KBM-7 (cell line): ENCODE measurements at regions not wholly inside any gene's neighbourhood (a gene's known extent, or its start where the extent isn't known, plus 50 kb on each side); places are given as distances from the start of the nearest gene placed in this dataset.
"Not testable (repeated sequence)": the region's sequence is repeated elsewhere in the genome, so short reads cannot be mapped to it uniquely, and the experiment has no call there.

Source experiments
- DNase-seq: peaks from one replicate; pipeline ENCODE4 v3.0.0-alpha.2; 2015
- in situ Hi-C: fragments of 300-500 bp; cut with MboI; formaldehyde crosslinking; loops from 2 replicates; pipeline ENCODE4 v1.14.3; 2020; ENCODE audit warnings: low sequenced_read_pairs, low pct_unique_long_range_greater_than_20kb, mixed read lengths

DNA sequence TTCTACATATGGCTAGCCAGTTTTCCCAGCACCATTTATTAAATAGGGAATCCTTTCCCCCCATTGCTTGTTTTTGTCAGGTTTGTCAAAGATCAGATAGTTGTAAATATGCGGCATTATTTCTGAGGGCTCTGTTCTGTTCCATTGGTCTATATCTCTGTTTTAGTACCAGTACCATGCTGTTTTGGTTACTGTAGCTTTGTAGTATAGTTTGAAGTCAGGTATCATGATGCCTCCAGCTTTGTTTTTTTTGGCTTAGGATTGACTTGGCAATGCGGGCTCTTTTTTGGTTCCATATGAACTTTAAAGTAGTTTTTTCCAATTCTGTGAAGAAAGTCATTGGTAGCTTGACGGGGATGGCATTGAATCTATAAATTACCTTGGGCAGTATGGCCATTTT, 60.0 kb upstream of the GPC3 start:
- DNase-seq, in situ Hi-C loops: not testable (repeated sequence)

DNA sequence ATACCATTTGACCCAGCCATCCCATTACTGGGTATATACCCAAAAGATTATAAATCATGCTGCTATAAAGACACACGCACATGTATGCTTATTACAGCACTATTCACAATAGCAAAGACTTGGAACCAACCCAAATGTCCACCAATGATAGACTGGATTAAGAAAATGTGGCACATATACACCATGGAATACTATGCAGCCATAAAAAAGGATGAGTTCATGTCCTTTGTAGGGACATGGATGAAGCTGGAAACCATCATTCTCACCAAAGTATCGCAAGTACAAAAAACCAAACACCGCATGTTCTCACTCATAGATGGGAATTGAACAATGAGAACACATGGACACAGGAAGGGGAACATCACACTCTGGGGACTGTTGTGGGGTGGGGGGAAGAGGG, 81.7 kb upstream of the GPC3 start:
- DNase-seq, in situ Hi-C loops: not testable (repeated sequence)

DNA sequence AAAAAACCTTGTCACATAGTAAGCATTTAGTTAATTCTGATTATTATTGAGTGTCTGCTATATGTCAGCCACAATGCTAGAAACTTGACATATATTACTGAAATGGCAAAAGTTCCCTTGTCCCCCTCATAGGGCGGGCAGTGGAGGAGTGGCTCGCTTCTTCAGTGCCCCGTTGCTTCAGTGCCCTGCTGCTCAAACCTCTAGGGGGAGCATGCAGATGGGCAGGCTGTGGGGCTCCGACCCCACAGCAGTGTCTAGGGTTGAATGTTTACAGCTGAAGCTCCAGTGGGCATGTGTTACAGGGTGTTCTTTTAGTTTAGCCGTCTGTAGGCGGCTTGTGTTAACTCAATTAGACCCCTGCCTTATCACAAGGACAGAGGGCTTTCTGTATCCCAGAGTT, 86.5 kb upstream of the GPC3 start:
- in situ Hi-C loops, DNase-seq: not testable (repeated sequence)

DNA sequence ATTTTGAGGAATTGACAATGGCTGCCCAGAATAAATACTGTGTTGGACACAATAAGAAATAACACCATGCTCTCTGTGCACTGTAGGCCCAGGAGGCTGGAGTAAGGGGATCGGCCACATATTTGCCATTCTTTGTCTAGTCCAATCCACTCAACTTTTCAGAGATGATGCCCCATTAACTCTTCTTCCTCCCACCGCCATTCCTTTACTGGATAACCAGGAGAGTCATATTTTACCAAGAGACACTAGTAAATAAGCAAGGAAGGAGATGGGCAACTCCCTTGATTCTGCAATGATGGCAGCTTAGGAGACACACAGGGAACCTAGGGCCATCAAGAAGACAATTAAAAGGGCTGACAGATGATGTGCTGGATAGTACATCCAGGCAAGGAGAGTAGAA, 87.9 kb upstream of the GPC3 start:
- DNase-seq, result no peak

DNA sequence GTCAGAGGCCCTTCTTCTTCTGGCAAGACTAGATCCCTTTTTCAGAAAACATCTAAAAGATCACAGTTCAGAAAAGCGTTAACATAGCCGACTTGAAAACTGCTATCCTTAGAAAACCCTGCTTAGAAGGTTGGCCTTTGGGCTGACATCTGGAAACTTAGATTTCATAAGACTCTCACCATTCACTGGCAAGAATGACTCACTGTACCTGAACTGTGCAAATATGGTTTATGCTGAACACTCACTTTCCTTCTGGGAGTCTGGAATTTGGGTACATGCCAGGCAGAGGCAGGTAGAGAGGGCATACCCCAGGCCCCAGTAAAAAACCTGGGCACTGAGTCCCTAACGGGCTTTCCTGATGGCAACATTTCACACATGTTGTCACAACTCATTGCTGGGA, 88.8 kb upstream of the GPC3 start:
- in situ Hi-C loops, result no loop called here
- no peak for DNase-seq

More for the DNA sequence above, 87.9 kb upstream of the GPC3 start:
- in situ Hi-C loops, result no loop called here

DNA sequence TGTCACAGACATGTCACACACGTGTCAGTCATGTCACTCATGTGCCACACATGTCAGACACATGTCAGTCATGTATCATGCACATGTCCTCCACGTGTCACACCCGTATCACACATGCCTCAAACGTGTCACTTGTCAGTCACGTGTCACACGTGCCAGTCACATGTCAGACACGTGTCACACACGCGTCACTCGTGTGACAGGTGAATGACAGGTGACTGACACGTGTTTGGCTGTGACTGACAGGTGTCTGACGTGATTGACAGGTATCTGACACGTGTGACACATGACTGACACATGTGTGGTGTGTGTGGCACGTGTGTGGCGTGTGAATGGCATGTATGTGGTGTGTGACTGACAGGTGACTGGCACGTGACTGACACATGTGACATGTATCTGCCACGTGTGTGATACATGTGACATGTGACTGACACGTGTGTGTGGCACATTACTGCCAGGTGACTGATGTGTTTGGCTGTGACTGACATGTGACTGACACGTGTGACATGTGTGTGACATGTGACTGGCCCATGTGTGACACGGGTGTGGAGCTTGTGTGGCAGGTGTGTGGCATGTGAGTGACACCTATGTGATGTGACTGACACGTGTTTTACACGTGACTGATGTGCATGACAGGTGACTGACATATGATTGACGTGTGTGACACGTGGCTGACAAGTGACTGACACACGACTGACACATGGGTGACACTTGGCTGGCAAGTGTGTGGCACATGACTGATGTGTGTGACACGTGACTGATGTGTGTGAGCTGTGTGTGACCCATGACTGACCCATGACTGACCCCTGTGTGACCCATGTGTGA, 90.7 kb upstream of the GPC3 start:
- in situ Hi-C loops, result no loop called here
- DNase-seq, result no peak

DNA sequence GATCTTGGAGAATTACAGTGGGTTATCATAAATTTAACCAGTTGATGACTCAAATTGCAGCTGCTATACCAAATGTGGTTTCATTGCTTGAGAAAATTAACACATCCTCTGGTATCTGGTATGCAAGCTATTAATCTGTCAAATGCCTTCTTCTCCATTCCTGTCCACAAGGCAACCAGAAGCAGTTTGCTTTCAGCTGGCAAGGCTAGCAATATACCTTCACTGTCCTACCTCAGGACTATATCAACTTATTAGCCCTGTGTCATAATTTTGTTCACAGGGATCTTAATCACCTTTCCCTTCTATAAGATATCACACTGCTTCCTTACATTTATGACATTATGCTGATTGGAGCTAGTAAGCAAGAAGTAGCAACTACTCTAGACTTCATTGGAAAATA, 110.0 kb upstream of the GPC3 start:
- no peak for DNase-seq
- in situ Hi-C loops, result no loop called here

DNA sequence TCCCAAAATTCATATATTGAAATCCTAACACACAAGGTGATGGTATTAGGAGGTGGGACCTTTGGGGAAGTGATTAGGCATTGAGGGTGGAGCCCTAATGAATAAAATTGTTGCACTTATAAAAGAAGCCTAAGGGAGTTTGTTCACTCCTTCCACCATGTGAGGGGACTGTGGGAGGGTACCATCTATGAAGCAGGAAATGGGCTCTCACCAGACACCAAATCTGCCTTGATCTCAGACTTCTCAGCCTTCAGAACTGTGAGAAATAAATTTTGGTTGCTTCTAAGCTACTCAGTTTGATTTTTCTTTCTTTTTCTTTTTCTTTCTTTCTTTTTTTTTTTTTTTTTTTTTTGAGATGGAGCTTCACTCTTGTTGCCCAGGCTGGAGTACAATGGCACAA, 116.2 kb upstream of the GPC3 start:
- DNase-seq, result no peak
- in situ Hi-C loops, result no loop called here

DNA sequence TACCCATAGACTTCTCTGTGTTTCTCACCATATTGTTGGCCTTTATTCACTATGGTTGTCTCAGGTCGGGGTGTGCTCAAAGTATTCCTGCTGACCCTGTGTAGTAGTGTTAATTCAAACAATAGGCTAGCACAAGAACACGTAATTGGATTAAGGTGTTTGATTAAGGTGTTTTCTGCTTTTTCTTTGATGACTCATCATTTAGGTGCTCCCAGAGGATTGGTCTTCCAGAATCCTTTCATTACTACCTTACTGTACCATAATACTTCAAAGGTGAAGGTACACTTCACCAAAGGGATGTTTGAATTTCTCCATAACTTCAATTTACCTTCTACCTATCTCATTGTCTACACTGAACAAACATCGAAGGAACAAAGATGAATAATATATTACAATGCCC, 121.7 kb upstream of the CCDC160 start:
- DNase-seq, result no peak
- in situ Hi-C loops, result no loop called here

DNA sequence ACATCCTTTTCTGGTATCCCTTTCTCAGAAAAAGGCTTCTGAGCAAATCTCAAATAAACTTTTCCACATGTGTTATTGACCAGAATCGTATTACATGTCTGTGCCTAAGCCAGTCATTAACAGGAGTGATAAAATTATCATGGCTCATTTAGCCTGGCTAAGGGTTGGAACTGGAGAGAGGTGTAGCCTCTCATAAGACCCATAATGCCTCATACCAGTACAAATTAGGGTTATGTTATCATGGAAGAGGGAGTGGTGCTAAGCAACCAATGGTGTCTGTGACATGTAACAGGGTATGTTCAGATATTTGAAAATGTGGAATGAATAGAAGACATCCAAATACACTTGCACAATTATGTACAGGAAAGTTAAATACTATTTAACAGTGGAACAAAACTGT, 99.6 kb upstream of the CCDC160 start:
- no peak for DNase-seq
- in situ Hi-C loops, result no loop called here

DNA sequence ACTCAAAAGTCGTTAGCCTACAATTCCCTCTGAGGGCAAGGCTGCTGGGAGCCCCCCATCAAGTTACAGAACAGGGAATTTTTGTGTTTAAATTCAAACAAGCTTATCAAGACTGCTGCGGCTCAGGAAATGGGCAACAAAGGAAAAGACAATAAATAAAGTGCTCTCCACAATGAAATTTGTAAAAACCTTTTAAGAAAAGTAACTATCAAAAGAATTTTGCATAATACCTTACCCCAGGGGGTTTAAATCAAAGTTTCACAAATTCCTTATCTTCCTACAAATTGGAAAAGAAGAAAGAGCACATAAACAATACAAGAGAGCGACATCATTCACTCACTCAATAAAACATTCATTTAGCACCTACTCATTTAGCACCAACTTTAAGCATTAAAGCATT, 97.9 kb upstream of the CCDC160 start:
- DNase-seq, result no peak
- in situ Hi-C loops, result no loop called here

DNA sequence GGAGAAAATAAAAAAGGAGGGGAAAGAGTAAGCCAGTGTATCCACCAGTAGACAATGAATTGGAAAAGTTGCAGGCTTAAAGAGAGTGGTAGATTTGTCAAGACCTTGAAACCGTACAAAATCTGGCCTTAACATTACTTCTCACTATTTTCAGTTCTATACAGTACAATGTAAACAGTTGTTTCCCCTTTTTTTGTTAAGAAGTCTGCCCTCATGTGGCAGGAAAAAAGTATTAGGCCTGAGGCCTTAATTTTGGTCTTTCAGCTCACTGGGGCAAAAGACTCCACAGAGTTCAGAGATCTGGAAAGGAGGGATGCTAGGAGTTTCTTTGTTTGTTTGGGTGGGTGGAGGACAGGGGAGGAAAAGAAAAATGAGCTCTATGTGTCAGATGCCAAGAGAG, 92.8 kb upstream of the CCDC160 start:
- DNase-seq, result peak; percentile 69
- in situ Hi-C loops, result no loop called here

DNA sequence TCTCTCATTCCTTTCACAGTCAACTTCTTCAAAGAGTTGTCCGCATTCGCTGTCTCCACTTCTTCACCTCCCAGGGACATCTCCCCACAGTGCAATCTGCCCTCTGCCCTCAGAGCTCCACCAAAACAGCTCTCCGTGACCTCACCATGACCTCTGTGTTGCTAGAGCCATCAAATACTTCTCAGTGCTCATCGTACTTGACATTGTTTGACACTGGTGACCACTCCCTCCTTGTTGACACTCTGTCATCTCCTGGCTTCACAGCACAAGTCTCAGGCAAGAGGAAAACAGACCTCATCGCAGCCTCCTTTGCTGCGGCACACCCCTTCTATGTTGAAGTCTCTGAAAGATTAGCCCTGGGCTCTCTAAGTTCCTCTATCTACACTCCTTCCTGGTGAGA, 90.5 kb upstream of the CCDC160 start:
- DNase-seq, result no peak
- in situ Hi-C loops, result no loop called here

DNA sequence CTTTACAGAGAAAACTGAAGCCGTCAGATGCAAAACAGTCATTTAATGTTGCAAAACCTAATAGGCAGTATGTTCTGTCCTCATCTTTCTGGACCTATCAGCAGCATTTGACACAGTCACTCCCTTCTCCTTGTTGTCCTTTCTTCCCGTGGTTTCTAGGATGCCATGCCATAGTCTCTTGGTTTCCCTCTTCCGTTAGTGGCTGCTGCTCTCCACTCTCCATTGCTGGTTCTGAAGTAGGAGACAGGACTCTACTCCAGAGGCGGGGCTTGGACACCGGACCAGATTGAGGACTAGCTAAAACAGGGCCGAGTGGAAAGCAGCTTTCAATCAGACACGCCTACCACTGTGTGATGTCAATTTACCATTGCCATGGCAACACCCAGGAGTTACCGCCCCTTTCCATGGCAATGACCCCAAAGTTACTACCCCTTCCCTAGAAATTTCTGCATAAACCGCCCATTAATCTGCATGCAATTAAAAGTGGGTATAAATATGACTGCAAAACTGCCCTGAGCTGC, 88.8 kb upstream of the CCDC160 start:
- no peak for DNase-seq
- in situ Hi-C loops, result no loop called here

DNA sequence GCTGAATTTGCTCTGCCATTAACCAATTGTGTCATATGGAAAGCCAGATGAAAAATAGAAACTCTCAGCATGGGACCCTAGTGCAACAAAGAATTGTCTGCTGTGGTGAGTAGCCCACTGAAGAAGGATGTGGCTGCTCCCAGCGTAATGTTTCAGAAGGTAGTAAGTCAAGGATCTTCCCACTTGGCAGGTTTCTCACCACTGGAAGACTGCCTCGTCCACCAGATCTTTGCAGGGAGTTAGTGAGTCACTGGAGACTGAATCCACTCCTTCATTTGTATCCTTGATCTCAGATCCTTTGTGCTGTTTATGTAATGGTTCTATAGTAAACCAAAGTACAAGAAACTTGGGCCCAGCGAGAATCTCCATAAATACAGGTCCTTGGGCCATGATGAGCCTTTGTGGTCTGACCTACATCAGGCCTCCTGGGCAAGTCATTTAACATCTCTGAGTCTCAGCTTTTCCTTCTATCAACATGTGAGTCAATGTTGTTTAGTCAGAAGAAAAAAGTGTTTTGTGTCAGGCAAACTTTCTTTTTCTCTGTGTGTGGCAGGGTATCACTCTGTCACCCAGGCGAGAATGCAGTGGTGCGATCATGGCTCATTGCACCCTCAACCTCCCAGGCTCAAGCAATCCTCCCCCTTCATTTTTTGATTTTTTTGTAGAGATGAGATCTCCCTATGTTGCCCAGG, 78.0 kb upstream of the CCDC160 start:
- in situ Hi-C loops, result no loop called here
- DNase-seq, result no peak

DNA sequence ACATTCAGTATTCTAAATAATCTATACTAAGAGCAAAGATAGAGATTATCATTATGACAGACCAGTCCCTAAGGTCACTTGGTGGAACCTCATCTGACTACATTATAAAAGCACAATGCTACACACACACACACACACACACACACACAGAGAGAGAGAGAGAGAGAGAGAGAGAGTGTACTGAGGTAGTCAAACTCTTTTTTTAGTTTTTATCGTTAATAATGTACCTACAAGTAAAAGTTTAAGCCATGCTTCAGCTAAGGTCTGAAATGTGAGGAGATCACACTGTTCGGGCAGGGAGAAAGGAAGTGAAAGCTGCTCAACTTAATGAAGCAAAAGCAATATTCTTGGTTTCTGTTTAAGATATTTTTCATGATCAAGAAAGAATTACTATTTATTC, 75.8 kb upstream of the CCDC160 start:
- in situ Hi-C loops, result no loop called here
- DNase-seq, result no peak

DNA sequence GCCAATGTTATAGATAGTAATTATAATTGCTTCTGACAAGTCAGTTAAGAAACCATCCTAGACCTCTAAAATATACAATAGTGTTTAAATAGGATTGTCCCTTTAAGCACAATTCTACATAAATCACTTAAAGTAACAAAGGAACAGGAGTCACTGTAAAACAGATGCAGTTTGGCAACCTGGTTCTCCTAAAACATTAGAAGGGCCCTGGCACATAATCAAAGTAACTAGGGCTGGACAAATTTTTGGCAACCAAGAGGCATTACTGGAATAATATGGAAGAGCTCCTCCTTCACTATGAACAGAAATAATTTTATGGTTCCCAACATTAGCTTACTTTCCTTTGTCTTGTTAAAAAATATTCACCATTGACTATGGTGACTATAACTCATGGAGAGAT, 75.0 kb upstream of the CCDC160 start:
- DNase-seq, result no peak
- in situ Hi-C loops, result no loop called here

DNA sequence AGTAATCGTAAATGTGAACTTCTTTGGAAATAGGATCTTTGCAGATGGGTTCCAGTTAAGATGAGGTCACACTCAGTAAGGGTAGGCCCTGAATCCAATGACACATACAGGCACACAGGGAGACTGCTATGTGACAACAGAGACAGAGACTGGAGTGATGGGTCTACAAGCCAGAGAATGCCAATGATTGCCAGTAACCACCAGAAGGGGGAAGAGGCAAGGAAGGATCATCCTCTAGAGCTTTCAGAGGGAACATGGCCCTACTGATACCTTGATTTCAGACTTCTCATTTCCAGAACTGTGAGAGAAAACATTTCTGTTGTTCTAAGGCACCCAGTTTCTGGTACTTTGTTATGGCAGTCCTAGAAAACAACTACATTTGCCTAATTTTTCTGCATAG, 73.1 kb upstream of the CCDC160 start:
- no peak for DNase-seq
- in situ Hi-C loops, result no loop called here

DNA sequence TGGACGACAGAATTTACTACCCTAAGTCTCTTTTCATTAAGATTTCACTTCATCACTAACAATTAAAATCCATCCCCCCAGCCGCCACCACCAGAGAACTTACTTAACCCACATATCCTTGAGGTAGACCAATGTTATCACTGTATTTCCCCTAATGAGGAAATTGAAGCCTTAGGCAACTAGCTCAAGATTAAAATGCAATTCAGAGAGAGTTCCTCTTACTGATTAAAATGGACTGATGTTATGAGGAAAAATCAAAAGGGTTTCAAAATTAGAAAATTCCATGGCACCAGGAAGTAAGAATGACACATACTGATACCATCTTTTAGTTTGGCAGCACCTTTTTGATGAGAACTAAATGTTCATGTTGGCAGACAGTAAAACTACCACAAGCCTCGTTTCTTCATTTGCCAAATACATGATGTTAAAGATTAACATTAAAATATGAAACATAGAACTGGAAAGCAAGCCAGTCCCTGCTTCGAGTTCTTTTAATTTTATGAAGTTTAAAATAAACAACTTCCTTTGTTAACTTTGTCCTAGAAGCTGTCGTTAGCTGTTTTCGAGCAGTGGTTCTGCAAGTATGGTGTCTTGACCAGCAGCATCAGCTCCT, 69.3 kb upstream of the CCDC160 start:
- no peak for DNase-seq
- in situ Hi-C loops, result no loop called here
